HG03575 (cell line): ENCODE measurements at regions not wholly inside any gene's neighbourhood (a gene's known extent, or its start where the extent isn't known, plus 50 kb on each side); places are given as distances from the start of the nearest gene placed in this dataset.

ENCODE experiments used
- ATAC-seq: cut with Tn5 transposase; IDR thresholded peaks from one replicate; pipeline ENCODE4 v1.9.1; 2021; ENCODE audit not compliant: unreplicated experiment, insufficient number of reproducible peaks, low FRiP score; ENCODE audit errors: extremely low read depth

DNA sequence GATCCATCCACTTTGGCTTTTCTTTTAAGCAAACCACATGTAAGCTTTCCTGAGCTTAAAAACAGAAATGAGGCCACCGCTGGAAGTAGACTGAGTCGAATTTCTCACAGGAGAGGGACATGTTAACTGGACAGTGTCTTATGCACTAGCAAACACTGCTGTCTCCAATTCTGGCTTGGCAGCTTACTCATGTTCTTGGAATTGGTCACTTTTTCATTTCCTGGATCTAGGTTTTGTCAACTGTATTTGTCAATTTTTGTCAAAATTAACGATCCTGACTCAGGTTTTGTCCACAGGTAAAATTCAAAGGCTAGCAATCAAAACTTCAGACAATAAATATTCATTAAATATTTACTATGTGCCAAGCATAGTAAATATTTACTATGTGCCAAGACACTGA, 601.5 kb downstream of the RNF144B start:
- ATAC-seq, result no peak

DNA sequence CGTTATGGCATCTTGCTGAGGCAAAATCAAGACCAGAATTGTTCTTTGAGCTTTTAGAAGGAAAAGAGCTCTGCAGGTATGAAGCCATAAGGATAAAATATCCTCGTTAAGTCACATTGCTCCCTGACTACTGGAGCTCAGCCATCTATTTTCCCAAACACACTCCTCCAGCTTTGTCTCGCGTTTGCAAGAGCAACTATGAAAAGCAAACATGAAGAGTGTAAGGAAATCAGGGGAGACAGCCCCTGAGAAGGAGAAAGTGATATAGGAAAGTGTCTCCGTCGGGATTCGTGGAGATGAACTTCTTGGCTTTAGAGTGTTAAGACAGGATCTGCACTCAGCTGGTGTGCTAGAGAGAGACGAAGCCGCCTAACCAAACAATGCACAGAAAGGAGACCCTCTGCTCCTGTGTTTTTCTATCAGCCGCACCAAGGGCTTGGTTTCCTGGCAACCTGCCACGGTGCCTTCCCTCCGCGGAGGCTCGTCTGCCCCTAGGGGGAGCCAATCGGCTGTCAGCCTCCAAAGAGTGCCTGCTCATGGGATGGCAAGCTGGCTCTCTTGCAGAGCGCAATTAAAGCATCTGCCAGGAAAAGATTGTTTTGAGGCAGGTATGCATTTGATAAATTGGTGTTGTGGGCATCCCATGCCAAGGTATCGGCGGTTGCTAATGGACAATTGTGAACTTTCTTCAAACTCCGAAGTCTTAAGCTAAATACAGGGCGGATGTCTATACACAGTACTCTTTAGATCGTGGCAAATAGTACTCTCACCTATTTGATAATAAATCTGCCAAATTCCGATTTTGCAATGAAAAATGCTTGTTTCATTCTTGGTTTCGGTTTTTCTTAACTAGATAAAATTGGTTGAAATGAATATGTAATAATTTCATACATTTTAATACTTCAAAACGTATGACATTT, 603.2 kb downstream of the RNF144B start:
- no peak for ATAC-seq

DNA sequence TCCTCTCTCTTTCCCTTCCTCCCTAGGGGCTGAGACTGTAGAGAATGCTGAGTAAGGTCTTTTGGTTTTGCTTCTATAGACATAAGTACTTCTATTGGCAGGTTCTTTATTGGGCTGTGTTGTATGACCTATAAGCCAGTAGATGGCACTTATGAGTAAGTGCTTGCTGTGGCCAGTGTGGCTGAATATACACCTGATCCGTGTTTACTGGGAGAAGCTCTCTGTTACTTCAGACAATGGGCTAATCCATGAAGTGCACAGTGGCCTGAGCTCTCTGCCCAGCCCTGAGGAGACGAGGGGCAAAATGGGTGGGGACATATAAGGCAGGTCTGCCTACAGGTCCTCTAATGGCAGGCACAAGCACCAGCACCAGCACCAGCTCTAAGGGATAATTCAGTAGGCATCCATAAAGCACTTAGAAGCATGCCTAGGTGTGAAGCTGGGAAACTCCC, 610.3 kb downstream of the RNF144B start:
- peak; percentile 87 for ATAC-seq

DNA sequence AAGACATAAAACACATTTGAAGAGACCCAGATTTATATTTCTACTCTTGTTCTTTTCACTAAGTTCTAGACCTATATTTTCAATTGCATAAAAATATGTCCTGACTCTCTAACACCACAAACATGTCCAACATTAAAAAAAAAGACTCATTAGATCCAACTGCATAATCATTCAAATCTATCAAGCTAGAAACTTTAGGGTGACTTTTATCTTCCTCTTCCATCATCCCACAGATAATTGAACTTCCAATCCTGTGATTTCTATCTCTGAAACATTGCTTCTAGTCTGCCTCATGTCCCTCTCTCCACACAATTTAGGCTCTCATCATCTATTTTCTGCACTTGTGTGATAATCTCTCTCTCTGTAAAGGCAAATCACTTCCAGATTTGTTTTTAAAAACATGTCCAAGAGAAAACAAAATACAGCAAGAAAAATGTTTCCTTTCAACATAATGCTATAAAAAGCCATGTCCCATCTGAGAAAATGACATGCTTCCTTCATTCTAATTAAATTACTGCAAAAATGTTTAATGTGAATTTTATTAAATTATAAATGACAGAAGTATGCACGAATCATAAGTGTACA, 615.9 kb downstream of the RNF144B start:
- no peak for ATAC-seq

DNA sequence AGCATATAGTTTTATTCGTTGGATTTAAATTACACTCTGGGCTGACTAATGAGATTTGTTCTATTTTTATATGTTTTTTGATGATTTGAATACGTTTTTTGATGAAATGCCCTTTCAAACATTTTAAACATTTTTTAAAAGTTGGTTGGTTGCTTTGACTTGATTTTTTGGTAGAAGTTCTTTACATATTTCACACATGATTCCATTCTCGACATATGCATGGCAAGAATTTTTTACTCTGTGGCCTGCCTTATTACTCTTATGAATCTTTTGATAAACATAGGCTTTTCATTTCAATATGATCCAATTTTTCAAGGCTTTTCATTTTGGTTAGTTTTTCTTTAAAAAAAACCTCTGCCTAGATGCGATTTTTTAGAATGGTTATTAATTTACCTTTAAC, 617.0 kb downstream of the RNF144B start:
- ATAC-seq, result no peak

DNA sequence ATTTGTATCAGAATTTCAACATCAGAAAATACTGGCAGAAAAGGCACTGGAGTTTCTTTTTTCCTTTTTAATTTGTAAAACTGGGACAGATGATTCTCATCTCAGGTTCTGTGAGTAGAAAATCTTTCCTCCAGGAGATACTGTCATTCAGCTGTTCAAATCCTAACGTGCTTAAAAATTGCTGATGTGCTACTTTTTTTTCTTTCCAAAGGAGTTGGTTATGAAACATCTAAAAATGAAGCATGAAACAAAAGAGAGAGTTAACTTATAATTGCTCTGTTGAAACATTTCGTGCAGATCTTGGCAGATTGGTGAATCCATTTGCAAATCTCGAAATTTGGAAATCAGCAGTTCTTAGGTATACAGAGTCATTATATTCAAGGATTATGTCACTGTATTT, 622.6 kb downstream of the RNF144B start:
- ATAC-seq, result no peak

DNA sequence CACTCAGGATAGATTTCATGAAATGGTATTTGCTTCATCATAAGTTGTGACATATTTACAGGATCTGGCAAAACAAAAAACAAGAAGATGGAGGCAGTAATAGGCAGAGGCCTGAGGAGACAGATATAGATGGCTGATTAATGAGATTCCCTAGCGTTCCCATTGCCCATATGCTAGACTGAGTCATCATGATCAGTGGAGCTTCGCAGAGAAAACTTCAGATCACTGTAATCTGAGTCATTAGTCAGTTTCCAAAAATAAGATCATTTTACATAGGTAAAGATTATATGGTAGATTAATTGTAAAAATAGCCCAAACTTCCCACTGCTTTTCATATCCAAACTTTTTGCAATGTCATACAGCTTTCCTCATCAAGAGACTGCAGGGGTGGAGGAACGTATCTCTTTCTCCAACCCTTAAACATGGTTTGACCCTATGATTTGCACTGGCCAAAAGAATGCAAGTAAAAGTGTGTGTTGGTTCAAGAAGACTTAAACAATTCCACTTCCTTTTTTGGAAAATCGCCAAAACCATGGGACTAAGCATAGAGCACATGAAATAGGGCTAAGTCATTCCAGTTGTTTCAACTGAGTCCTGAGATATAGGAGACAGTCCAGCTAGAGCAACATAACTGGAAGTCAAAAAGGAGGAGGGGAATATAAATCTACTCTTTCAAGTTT, 626.0 kb downstream of the RNF144B start:
- no peak for ATAC-seq

DNA sequence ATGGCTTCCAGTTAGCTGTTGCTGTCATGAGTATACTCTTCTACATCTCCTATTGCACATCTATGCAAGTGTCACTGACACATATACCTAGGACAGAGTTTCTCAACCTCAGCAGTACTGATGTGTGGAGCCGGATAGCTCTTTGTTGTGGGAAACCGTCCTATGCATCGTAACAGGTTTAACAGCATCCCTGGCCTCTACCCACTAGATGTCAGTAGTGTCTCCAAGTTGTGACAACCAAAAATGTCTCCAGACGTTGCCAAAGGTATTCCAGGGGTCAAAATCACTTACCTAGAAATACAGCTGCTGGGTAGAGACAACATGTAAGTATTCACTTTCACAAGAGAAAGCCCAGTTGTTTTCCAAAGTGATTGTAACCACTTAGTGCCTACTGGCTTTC, 637.6 kb downstream of the RNF144B start:
- no peak for ATAC-seq

DNA sequence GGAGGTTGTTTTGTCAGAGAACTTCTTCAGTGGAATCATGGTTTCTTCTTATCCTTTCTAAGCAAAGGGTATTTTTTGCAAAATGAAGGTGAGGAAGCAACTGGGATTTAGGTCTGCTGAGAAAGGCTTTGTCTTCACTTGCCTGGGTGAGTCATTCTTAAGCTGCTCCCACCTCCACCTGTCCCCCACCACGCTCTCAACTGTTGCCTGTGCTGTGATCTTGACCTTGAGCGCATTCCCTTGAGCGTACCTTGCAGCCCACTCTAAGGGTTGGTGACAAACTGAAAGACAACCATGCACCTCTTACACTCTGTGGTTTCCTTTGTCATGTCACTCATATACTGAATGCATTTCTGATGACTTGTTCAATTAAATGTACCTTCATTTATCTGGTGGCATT, 641.1 kb downstream of the RNF144B start:
- ATAC-seq, result no peak

DNA sequence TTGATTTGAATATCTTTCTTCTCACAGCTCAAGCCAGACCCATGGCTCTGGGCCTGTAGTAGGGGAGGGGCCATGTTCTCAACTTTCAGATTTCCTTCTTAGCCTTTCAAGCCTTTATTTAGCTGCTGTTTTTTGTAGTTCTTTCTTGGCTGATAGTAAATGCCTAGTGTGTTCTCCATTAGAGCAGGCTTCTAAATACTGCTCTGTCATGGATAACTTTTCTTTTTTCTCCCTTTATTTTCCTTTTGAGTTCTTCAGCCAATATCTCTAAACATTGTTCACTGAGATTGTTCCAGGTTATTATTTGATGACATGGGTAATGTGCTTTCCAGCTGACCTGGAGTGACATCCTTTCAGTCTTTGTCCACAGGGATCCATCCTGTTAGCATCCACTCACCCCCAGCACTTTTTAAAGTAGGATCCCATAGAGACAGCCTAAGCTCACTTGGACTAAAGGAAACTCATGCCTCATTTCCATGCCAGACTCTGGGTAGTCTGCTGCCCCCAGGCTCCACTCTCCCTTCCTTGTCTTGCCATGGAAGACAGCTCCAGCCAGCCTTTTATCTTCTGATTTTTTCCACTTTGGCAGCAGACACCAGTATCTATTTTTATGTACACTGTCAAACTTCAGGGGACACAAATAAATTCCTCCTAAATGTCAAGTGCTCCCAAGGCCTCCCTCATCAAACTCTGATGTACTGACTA, 645.6 kb downstream of the RNF144B start:
- ATAC-seq, result no peak

DNA sequence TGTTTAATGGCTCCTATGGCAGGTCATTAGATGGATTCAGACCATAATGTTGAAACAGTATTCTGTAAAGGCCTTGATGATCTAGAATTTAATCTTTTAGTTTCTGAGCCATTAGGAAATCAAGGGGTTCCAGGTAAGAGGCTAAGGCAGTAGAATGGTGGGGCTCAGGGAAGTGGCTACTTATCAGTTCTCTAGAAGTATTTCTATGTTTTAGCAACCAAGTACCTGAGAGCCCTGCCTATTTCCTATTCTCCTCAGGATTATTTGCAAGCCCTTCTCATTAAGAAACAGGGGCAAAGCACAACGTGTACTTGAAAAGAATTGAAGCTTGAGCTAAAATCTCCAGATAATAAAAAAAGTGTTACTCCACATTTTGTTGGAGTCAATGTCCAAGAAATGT, 646.5 kb downstream of the RNF144B start:
- ATAC-seq, result no peak

DNA sequence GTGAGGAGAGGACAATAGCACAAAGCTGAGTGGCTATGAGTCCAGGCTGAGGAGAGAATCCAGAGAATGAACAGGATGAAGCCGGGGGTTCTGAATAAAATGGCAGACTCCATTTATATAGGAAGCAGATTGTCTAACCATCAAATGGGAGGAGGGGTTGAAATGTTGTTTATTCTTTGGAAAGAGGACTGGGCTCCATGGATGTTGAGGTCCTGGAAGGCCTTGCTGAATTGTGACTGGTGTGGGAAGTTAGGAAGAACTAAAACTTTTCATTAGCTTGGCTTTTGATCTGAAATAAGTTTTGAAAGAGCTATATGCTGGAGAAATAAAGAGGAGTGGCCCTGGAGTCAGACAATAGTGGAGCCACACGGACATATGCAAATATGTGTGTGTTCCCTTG, 647.8 kb downstream of the RNF144B start:
- ATAC-seq, result no peak

DNA sequence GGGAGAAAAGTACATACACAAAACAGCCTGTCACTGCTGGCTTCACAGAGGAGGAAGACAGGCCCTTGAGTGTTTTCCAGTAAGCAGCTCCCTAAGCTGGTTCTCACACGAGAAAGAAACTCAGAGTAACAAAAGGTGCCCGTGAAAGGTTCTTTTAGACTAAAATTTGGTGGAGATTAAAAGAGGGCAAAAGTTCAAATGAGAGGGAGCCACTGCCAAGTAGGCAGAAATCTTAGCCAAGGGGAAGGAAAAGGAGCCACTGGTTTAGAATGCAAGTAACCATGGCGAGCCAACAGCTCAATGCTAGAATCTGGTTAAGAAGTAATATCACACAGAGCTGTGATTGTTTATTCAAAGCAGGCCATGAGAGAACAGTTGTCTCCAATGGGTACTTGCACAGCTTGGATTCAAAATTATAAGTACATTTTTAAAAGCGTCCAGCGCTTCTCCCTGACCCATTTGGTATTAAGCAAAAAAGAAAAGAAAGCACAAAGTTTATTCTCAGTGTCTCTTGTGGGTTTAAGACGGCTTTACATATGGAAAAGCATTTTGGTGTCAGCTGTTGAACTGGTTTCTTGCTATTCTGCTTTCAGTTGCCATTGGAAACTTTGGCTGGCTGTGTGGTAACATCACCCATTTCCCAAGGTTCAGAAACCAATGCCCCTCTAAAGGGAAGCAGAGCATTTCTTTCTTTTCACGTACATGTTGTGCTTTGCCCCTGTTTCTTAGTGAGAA, 648.5 kb downstream of the RNF144B start:
- no peak for ATAC-seq

DNA sequence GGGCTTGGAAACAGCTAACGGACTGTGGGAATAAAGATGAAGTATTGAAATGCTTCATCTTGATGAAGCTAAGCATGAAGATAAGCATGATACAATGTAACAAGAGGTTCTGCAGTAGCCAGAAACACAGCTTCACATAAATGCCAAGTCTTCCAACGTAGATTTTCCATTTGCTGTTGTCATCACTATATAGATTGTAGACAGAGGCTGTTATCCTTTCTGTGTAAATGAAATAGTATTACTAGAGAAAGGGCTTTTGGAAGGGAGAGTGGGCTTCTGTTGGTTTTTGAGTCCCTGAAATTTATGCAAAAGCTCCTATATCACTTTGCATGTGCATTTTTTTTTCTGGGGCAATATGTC, 649.0 kb downstream of the RNF144B start:
- ATAC-seq, result no peak

DNA sequence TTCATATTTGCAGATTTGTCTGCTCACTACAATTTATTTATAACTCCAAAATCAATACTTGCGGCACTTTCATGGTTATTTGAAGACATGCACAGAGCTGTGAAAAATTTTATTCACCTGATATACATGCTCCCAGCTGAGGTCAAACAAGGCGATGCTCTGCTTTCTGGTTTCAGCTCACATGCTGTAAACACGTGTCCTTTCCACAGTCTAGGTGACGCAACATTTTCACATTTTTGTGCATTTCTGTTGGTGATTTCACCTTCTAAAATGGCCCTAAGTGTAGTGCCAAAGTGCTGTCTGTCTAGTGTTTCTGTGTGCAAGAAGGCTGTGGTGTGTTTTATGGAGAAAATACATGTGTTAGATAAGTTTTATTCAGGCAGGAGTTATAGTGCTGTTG, 650.5 kb downstream of the RNF144B start:
- ATAC-seq, result no peak

DNA sequence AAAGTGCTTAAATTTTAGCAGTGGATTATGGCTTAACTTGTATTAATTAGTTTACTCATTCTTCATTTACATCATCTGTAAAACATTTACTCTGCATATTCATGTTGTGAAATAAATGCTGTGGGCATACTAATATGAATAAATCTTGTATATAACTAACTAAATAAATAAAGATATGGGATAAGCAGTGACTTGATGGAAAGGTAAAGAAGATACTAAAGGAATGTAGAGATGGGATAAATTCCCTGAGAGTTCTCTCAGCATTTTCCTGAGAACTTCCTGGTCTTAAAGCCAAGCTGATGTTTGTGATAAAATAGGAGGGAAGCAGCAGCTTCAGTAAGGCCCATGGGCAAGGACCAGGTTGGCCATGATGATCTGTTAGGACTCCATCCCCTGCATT, 652.1 kb downstream of the RNF144B start:
- ATAC-seq, result no peak

DNA sequence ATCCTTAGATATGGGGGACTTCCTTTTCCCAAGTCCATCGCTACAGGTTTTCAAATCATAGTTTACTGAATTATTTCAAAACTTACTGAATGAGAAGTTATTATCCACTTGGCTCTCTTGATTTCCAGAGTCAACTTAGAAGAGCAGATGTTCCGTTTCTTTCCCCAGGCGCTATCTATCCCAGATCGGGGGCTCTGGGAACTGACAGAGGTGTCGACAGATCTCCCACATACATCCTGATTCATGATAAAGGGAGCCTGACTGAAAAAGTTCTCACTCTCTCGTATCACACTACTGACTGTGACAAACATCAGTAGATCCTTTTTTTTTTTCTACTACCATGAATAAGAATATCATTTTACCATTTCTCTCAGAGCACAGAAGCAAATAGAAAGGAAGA, 654.8 kb downstream of the RNF144B start:
- ATAC-seq, result no peak

DNA sequence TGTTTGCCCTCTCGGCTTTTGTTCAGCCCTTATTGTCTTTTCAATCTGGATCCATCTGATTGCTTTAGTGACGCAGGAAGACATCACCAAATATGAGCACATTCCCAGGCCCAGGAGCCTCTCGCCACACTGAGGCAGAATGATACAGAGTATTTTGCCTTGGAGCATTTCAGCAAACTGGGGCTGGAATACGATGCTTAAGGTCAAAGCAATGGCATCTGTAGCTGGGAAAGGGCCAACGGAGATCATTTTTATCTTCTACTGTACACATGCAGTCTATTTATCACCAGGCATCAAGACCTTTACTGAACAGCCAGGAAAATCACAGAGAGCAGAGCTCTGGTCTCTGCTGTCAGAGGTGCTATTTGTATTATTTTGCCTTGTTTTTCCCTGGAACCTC, 655.3 kb downstream of the RNF144B start:
- no peak for ATAC-seq

DNA sequence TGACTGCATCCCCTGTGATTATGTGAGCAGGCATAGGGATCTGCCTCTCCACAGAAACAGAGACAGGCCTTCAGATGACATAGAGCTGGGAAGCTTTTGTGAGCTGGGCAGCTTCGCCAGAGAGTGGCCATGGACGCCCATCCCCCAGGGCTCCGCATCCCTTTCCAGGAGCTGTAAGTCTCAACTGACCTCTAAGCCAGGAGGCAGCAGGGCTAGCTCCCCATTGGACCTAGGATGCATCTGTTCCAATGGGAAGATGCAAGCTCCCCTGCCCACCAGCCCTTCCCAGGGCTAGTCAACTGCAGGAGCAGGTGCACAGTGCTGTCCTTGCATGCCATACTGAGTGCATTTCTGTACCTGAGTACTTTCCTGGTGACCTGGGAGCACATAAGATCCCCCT, 663.6 kb downstream of the RNF144B start:
- no peak for ATAC-seq
